ENCODE measurements at regions not wholly inside any gene's neighbourhood (a gene's known extent, or its start where the extent isn't known, plus 50 kb on each side); places are given as distances from the start of the nearest gene placed in this dataset.

GRCh38 chr3:69560818-69561217, 174.9 kb upstream of the FRMD4B start (continued):
- TF ChIP-seq E2F4 (CRISPR knock-in tag; IDR thresholded peaks at IDR 0.05; ENCODE audit: borderline replicate concordance, low read depth) = no peak

DNA sequence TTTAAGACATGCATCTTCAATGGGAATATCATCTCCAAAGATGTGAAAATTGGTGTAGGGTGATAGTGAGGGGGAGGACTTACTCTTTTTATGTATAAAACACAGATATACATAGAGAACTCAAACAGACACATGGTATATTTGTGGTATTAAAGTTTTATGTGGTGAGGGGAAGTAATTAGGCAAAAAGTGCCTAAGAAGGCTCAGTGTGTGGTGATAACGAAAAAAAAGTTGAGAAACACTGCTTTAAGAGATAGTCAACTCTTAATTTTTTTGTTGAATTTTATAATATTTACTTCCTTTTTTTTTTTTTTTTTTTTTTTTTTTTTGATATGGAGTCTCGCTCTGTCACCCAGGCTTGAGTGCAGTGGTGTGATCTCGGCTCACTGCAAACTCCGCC, 174.2 kb upstream of the FRMD4B start:
- no peaks in the 10 kb centered on the region for H3K9me3 Mint-ChIP-seq
- DNase-seq (ENCODE audit: low spot score) = no peak

DNA sequence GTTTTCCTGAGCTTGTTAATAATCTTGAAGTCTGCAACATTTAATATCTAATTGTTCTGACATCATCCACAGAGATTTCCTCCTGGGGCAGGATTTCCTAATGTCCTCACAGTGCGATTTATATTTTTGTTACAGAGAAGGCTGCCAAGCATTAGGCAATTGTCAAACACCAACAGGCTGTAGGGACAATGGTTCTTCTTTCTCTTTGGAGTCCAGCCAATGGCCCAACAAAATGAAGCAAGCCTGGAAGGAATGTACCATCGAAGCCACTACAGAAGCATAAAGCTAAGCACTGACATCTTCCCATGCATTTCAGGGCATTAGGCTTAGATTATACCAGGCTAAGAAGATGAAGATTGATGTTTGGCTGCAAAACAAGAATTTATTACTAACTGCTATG, 173.0 kb upstream of the FRMD4B start:
- H3K4me1 Mint-ChIP-seq = no peaks in the 10 kb centered on the region
- ATAC-seq (no peak), DNase-seq (ENCODE audit: low spot score) (no peak)
- H3K9me3 Mint-ChIP-seq = no peaks in the 10 kb centered on the region
- TF ChIP-seq FOXK1 (CRISPR knock-in tag; IDR thresholded peaks at IDR 0.05) (no peak), USF2 (CRISPR knock-in tag; IDR thresholded peaks at IDR 0.05) (no peak), ZNF138 (CRISPR knock-in tag; conservative IDR thresholded peaks at IDR 0.05) (no peak), ZNF512 (CRISPR knock-in tag; IDR thresholded peaks at IDR 0.05; ENCODE audit: borderline replicate concordance) (no peak), HMGA2 (CRISPR knock-in tag; IDR thresholded peaks at IDR 0.05) (no peak), ZNF232 (CRISPR knock-in tag; IDR thresholded peaks at IDR 0.05) (no peak), ATF3 (CRISPR knock-in tag; conservative IDR thresholded peaks at IDR 0.05) (no peak), SOX15 (CRISPR knock-in tag; IDR thresholded peaks at IDR 0.05) (no peak)
- TF ChIP-seq, protein P1, sequence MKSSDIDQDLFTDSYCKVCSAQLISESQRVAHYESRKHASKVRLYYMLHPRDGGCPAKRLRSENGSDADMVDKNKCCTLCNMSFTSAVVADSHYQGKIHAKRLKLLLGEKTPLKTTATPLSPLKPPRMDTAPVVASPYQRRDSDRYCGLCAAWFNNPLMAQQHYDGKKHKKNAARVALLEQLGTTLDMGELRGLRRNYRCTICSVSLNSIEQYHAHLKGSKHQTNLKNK (CRISPR knock-in tag; IDR thresholded peaks at IDR 0.05) = no peak
- H3K36me3 Mint-ChIP-seq = no peaks in the 10 kb centered on the region
- ChIA-PET CTCF (no interaction called here), POLR2A (no interaction called here)
- H3K4me3 Mint-ChIP-seq = no peak overlapping the region
- H3K27ac Mint-ChIP-seq = no peak overlapping the region
- peaks cover 7% of the 10 kb centered on the region; the same call in 1 of the 2 replicates for H3K27me3 Mint-ChIP-seq (ENCODE audit: low read depth)

More for the DNA sequence above, 174.2 kb upstream of the FRMD4B start:
- H3K36me3 Mint-ChIP-seq = no peaks in the 10 kb centered on the region
- CTCF ChIA-PET = no interaction called here
- TF ChIP-seq, protein P2, sequence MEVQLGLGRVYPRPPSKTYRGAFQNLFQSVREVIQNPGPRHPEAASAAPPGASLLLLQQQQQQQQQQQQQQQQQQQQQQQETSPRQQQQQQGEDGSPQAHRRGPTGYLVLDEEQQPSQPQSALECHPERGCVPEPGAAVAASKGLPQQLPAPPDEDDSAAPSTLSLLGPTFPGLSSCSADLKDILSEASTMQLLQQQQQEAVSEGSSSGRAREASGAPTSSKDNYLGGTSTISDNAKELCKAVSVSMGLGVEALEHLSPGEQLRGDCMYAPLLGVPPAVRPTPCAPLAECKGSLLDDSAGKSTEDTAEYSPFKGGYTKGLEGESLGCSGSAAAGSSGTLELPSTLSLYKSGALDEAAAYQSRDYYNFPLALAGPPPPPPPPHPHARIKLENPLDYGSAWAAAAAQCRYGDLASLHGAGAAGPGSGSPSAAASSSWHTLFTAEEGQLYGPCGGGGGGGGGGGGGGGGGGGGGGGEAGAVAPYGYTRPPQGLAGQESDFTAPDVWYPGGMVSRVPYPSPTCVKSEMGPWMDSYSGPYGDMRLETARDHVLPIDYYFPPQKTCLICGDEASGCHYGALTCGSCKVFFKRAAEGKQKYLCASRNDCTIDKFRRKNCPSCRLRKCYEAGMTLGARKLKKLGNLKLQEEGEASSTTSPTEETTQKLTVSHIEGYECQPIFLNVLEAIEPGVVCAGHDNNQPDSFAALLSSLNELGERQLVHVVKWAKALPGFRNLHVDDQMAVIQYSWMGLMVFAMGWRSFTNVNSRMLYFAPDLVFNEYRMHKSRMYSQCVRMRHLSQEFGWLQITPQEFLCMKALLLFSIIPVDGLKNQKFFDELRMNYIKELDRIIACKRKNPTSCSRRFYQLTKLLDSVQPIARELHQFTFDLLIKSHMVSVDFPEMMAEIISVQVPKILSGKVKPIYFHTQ (CRISPR knock-in tag; IDR thresholded peaks at IDR 0.05) = no peak
- no peak for TF ChIP-seq ZSCAN18 (CRISPR knock-in tag; IDR thresholded peaks at IDR 0.05)
- TF ChIP-seq MAX (CRISPR knock-in tag; IDR thresholded peaks at IDR 0.05) = no peak
- POLR2A ChIA-PET = no interaction called here
- no peaks in the 10 kb centered on the region for H3K4me1 Mint-ChIP-seq
- no peak overlapping the region for H3K27ac Mint-ChIP-seq
- ATAC-seq = no peak
- H3K27me3 Mint-ChIP-seq (ENCODE audit: low read depth) = peaks cover under 1% of the 10 kb centered on the region; the same call in 1 of the 2 replicates
- no peak overlapping the region for H3K4me3 Mint-ChIP-seq

Data from WTC11 (cell line).